GM21515 (cell line): ENCODE measurements at regions not wholly inside any gene's neighbourhood (a gene's known extent, or its start where the extent isn't known, plus 50 kb on each side); places are given as distances from the start of the nearest gene placed in this dataset.

ENCODE experiments used
- ATAC-seq: cut with Tn5 transposase; IDR thresholded peaks from one replicate; pipeline ENCODE4 v1.9.1; 2021; ENCODE audit not compliant: unreplicated experiment

- no peak for ATAC-seq
These were observed 358.3 kb downstream of the METTL15 start for GRCh38 chr11:28466506-28466905.

- no peak for ATAC-seq
These were observed 356.2 kb downstream of the METTL15 start for GRCh38 chr11:28464252-28464867.

- ATAC-seq, result no peak
These were observed 355.6 kb downstream of the METTL15 start for GRCh38 chr11:28463826-28464225.

- no peak for ATAC-seq
These were observed 353.7 kb downstream of the METTL15 start for GRCh38 chr11:28461846-28462245.

- ATAC-seq, result no peak
These were observed 353.1 kb downstream of the METTL15 start for GRCh38 chr11:28461338-28461737.

- no peak for ATAC-seq
These were observed 352.2 kb downstream of the METTL15 start for GRCh38 chr11:28460348-28460747.

GRCh38 chr11:28459912-28460311, 351.7 kb downstream of the METTL15 start:
- no peak for ATAC-seq

GRCh38 chr11:28457481-28458065, 349.4 kb downstream of the METTL15 start:
- no peak for ATAC-seq

GRCh38 chr11:28448186-28448585, 340.0 kb downstream of the METTL15 start:
- ATAC-seq, result no peak

GRCh38 chr11:28447226-28447625, 339.0 kb downstream of the METTL15 start:
- no peak for ATAC-seq

GRCh38 chr11:28442131-28442530, 333.9 kb downstream of the METTL15 start:
- ATAC-seq, result no peak

- no peak for ATAC-seq
These were observed 331.2 kb downstream of the METTL15 start for GRCh38 chr11:28439403-28439802.

GRCh38 chr11:28420099-28420498, 311.9 kb downstream of the METTL15 start:
- ATAC-seq, result no peak

GRCh38 chr11:28417601-28418323, 309.6 kb downstream of the METTL15 start:
- no peak for ATAC-seq

GRCh38 chr11:28412029-28412428, 303.8 kb downstream of the METTL15 start:
- ATAC-seq, result no peak

GRCh38 chr11:28401446-28401845, 293.3 kb downstream of the METTL15 start:
- ATAC-seq, result no peak

GRCh38 chr11:28400331-28401100, 292.3 kb downstream of the METTL15 start:
- ATAC-seq, result no peak

GRCh38 chr11:28393348-28393747, 285.2 kb downstream of the METTL15 start:
- no peak for ATAC-seq

- ATAC-seq, result no peak
These were observed 276.2 kb downstream of the METTL15 start for GRCh38 chr11:28384418-28384817.

GRCh38 chr11:28383456-28383855, 275.3 kb downstream of the METTL15 start:
- no peak for ATAC-seq
